CD4-positive, alpha-beta T cell treated with Interleukin-17A for 4 hours (primary cell): ENCODE measurements at regions not wholly inside any gene's neighbourhood (a gene's known extent, or its start where the extent isn't known, plus 50 kb on each side); places are given as distances from the start of the nearest gene placed in this dataset.

Experiments used
- DNase-seq: peaks from one replicate; pipeline ENCODE4 v3.0.0-alpha.2; 2020; ENCODE audit warnings: mixed read lengths

DNA sequence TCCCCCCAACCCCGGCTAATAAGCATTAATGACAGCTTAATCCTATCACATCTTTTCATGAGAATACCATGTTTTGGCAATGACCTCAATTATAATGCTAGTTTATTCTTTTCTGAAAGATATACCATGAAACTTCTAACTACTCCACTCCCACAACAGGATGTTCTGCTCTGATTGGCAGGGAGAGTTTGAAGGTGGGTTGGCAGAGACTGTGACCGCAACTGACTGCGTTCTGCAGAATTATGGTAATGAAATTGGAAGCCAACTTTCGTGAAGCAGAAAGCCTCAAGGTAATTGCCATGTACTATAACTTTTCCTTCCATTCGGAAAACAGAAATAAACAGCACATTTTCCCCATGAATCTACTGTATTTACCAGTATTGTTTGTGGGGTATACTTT, 288.2 kb upstream of the SEMA3D start:
- no peak for DNase-seq

- no peak for DNase-seq
Observed at GRCh38 chr7:85474234-85474633, 287.4 kb upstream of the SEMA3D start.

- no peak for DNase-seq
Observed at GRCh38 chr7:85471740-85472139, 284.9 kb upstream of the SEMA3D start.

DNA sequence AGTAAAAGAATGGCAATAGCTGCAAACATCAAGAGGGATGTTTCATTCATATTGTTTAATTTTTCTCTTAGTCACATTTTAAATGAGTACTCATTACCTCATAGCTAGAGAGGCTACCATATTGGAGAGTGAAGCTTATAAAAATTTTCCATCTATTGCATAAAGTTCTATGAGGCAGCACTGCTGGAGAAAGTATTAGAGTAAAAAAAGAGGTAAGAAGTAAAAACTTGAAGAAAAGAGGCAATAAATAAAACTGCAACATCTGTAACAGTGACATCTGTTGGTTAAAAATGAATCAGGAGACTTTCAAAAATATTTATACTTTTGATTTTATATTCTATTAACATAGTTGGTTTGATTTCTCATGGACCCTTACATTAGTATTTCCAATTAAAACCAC, 284.5 kb upstream of the SEMA3D start:
- no peak for DNase-seq

- no peak for DNase-seq
Observed at GRCh38 chr7:85469446-85470010, 282.7 kb upstream of the SEMA3D start.

- DNase-seq = no peak
Observed at GRCh38 chr7:85464042-85464651, 277.3 kb upstream of the SEMA3D start.

DNA sequence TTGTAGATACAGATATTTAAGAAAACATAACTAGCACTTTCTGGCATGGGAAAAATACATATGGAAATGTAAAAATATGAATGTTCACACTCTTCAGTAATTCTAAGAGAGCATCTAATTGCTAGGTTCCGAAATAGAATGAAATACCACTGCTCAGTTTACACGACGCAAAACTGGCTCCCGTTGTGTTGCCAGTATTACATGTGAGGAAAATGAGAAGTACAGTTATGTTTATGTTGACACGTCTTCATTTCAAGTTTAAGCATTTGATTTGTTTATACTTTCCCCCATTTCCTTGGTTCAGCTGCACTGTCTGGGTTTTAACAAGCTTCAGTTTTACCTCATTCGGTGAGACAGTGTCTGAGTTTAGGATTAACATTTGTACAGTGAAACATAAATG, 275.8 kb upstream of the SEMA3D start:
- no peak for DNase-seq

DNA sequence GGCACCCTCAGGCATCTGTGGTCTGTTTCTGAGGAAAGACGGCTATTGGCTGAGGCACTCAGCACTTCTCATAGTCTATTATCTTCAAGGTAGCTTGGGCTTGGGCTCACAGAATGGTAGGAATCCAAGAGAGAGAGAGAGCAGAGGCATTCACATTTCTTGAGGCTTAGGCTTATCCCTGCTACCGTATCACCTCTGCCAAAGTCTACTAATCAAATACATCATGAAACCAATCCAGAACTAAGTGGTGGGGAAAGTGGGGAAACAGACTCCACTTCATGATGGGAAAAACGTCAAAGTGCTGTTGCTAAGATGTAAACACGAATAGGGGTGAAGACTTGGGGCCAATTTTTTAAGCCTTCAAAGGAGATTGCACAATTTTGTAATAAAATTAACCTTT, 271.1 kb upstream of the SEMA3D start:
- DNase-seq = no peak

GRCh38 chr7:85456254-85456653, 269.4 kb upstream of the SEMA3D start:
- no peak for DNase-seq

- DNase-seq = no peak
Observed at GRCh38 chr7:85454904-85455303, 268.0 kb upstream of the SEMA3D start.

DNA sequence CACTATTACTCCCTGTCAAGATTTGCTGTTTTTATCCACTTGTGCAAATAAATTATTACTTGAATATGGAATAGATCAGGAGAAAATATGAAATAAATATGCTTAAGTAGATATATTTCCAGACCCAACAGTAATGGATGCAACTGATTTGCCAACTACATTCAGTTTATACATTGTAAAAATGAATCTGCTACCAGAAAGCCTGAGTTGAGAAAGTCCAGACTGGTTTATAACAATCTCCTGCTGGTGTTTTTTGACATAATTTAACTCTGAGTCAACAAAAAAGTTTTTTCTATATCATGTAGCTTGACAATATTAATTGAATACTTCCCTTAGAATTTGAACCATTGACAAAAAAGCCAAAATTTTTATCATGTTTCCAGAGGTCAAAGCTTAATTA, 265.8 kb upstream of the SEMA3D start:
- no peak for DNase-seq

DNA sequence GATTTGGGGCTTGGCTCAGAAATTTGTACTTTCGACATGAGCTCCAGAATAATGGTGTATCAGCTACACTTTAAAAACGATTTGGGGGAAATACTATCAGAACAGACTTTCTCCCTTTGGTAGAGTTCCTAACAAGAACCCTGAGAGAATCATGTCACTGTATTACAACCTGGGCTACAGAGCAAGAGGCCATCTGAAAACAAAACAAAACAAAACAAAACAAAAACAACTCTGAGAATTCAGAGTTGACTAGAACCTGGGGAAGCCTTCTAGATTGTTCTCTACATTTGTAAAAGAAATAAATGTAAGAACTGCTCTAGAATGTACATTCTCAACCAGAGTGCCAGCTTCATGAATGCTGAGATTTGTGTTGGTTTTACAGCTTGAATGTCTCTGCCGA, 262.6 kb upstream of the SEMA3D start:
- no peak for DNase-seq

GRCh38 chr7:85447004-85447403, 260.1 kb upstream of the SEMA3D start:
- DNase-seq = no peak

DNA sequence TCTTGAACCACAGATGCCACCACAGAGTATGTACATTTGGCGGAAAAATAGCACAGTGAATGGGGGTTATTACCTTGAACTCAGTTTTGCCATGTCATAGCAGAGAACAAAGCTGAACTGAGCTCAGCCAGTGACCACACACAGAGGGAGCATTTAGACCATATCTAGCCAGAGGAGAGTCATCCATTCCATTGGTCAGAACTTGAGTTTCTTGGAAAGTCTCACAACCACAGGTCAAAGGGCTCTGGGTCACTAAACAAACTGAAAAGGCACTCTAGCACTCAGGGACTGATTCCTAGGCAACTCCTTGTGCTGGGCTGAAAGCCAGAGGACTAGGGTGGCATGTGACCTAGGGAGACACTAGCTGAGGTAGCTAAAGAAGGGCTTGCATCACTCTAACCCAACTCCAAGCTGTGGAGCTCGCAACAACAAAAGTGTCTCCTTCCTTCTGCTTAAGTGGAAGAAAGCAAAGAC, 239.7 kb upstream of the SEMA3D start:
- DNase-seq = no peak

- DNase-seq = no peak
Observed at GRCh38 chr7:85424298-85424697, 237.4 kb upstream of the SEMA3D start.

DNA sequence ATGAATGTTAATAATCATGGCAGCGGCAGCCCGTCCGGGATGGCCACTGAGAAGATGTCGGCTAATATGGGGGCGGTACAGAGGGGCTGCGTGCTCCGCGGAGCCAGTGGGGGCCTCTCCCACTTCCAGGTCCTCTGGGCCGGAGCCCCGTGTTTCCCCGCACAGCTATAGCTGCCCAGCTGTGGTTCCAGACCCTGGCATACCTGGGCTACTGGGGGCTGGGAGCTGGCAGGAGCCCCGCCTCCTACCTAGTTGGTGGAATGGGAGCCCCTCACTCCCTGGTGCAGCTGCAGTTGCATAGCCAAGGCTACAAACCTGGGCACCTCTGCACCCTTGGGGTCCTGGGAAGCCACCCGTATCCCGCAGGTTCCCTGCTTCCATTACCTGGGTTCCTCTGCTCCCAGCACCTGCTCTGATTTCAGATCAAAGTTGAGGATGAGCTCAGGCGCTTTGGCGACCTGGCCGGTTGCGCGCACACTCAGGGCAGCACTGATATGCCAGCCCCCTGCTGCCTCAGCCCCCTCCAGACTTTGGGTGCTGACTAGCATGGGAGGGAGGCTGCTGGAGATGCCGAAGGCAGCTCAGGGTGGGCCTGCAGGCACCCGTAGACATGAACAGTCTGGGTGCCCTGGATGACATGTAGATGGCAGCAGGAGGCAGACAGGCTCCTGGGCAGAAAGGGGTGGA, 236.5 kb upstream of the SEMA3D start:
- DNase-seq = no peak

DNA sequence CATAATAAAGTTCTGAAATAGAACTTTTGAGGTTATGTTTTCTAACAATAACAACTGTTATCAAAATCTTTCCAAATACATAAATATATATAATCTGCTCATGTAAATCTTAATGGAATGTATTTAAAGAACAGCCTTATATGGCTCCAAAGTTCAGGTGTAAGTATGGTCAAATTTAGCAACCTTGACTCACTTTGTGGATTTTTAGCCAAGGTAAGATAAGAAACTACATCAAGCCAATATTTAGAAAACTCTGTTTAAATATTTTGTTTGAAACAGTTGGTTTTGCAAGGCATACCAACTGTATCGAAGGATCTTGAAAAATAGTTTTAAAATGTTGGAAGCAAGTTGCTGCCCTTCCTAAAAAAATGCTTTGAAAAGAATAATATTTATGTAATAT, 228.9 kb upstream of the SEMA3D start:
- no peak for DNase-seq

GRCh38 chr7:85413718-85414117, 226.9 kb upstream of the SEMA3D start:
- DNase-seq = no peak

DNA sequence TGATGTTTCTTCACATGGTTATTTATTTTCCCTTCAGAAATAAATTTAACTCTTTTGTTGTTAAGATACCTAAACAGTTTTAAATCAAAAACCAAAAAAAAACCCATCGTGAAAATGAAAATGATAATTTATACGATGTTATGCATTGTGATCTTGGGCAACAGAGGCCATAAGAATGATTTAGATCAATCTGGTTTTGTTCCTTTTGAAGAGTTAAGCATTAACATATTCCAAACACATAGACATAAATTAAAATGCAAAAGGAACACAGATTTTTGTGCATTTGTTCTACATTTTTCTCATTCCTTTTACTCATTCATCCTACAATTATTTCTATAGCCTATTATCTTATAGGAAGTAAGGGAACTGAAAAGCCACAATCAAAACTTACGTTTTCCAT, 226.1 kb upstream of the SEMA3D start:
- DNase-seq = no peak

DNA sequence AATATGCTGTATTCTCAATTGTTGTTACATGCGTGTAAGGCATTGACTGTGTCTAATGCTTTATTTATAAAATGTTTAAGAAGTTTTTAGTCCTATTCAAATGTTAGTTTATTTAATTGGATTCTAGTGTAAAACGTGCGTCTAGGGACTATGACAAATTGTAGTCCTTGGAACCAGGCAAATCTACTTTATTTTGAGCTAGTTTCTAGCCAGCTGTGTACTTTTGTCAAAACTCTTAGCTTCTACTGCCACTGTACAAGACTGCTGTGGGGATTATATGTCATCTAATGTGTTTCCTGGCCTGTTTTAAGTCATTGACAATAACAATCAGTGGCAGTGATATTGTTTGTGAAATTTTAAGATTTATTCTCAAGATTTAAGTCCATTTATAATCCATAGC, 220.5 kb upstream of the SEMA3D start:
- no peak for DNase-seq

- DNase-seq = no peak
Observed at GRCh38 chr7:85405016-85405902, 218.4 kb upstream of the SEMA3D start.

GRCh38 chr7:85396676-85397075, 209.8 kb upstream of the SEMA3D start:
- no peak for DNase-seq

DNA sequence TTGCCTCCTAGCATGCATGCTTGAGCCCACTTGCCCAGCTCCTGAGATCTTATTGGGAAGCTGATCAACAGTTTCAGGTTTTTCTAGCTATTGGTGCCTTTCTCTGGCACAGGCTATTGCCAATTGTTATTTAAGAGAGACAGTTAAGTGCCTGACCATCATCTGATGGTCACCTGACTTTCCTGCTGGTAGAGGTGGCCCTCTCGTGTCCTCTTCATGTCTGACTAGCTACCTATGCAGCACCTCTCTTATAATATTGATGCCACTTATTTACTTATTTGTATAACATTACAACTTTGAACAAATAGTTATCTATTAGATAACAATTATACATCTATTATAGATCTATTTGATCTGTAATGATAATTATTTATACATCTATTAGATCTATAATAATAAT, 205.9 kb upstream of the SEMA3D start:
- DNase-seq = no peak

DNA sequence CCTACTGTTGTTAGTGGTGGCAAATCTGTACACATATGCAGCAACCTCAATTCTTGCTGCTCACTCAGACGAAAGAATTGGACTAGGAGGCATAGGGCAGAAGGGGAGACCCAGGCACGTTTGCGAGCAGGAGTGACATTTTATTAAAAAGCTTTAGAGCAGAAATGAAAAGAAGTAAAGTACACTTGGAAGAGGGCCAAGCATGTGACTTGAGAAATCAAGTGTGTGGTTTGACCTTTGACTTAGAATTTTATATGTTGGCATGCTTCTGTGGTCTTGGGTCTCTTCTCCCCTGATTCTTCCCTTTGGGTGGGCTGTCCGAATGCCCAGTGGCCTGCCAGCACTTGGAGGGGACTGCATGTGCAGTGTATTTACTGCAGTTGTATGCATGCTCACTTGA, 205.5 kb upstream of the SEMA3D start:
- no peak for DNase-seq
